Neural cell (in vitro differentiated cells): ENCODE measurements at regions not wholly inside any gene's neighbourhood (a gene's known extent, or its start where the extent isn't known, plus 50 kb on each side); places are given as distances from the start of the nearest gene placed in this dataset.

Experiments used
- H2AFZ ChIP-seq: fragments of 200-600, 300-800 bp; sonication (generic), shearing (Covaris generic); 2 replicates; pipeline ENCODE4 v1.6.0; 2014; ENCODE audit warnings: low read depth, mild to moderate bottlenecking, antibody characterized with exemption, low read length, moderate library complexity
- H3F3A ChIP-seq: fragments of 200-600 bp; shearing (Covaris generic); 2 replicates; pipeline ENCODE4 v1.6.1; 2016; ENCODE audit warnings: mild to moderate bottlenecking, moderate library complexity, mixed read lengths, antibody characterized with exemption, low read length; ENCODE audit not compliant: insufficient read depth, poor library complexity, severe bottlenecking
- H3K27ac ChIP-seq: fragments of 200-600, 300-800 bp; sonication (generic), shearing (Covaris generic); 2 replicates; pipeline ENCODE4 v1.5.1; 2014; ENCODE audit warnings: mild to moderate bottlenecking, low read length, moderate library complexity
- H3K27me3 ChIP-seq: fragments of 300-800, 200-600 bp; sonication (generic), shearing (Covaris generic); 2 replicates; pipeline ENCODE4 v1.6.0; 2014; ENCODE audit warnings: mild to moderate bottlenecking, low read depth, low read length, moderate library complexity; ENCODE audit not compliant: insufficient read depth
- H3K36me3 ChIP-seq: fragments of 300-800, 200-600 bp; sonication (generic), shearing (Covaris generic); 2 replicates; pipeline ENCODE4 v1.5.1; 2014; ENCODE audit warnings: mild to moderate bottlenecking, antibody characterized with exemption, low read length, moderate library complexity; ENCODE audit not compliant: insufficient read depth
- H3K4me2 ChIP-seq: fragments of 300-800, 200-600 bp; sonication (generic), shearing (Covaris generic); 2 replicates; pipeline ENCODE4 v1.6.0; 2014; ENCODE audit warnings: mild to moderate bottlenecking, low read length
- H3K4me3 ChIP-seq: fragments of 300-800, 200-600 bp; sonication (generic), shearing (Covaris generic); 2 replicates; pipeline ENCODE4 v1.5.1; 2014; ENCODE audit warnings: mild to moderate bottlenecking, low read length, moderate library complexity
- H3K79me2 ChIP-seq: fragments of 200-600 bp; shearing (Covaris generic); replicated peaks from 2 replicates; pipeline ENCODE4 v1.6.0; 2014; ENCODE audit warnings: mild to moderate bottlenecking, low read length, moderate library complexity; ENCODE audit not compliant: insufficient read depth
- H3K9ac ChIP-seq: fragments of 300-800, 200-600 bp; sonication (generic), shearing (Covaris generic); 2 replicates; pipeline ENCODE4 v1.6.1; 2016; ENCODE audit warnings: mild to moderate bottlenecking, low read length, mixed read lengths
- H3K9me2 ChIP-seq: fragments of 200-600 bp; shearing (Covaris generic); 2 replicates; pipeline ENCODE4 v1.6.1; 2016; ENCODE audit warnings: mild to moderate bottlenecking, low read length, mixed read lengths; ENCODE audit not compliant: insufficient read depth
- H3K9me3 ChIP-seq: fragments of 200-600, 300-800 bp; sonication (generic), shearing (Covaris generic); 2 replicates; pipeline ENCODE4 v1.6.1; 2016; ENCODE audit warnings: mild to moderate bottlenecking, mixed run types, low read length, moderate library complexity, mixed read lengths
- H4K20me1 ChIP-seq: fragments of 200-600 bp; shearing (Covaris generic); 2 replicates; pipeline ENCODE4 v1.6.1; 2016; ENCODE audit warnings: mild to moderate bottlenecking, mixed run types; ENCODE audit not compliant: insufficient read depth
- CTCF ChIP-seq: fragments of 450-650 bp; IDR thresholded peaks from 2 replicates; pipeline ENCODE4 v1.5.1; 2014; ENCODE audit warnings: antibody characterized with exemption, mild to moderate bottlenecking, moderate library complexity; ENCODE audit not compliant: poor library complexity, severe bottlenecking
- EP300 ChIP-seq: fragments of 450-650 bp; conservative IDR thresholded peaks from 2 replicates; pipeline ENCODE4 v1.6.1; 2014; ENCODE audit warnings: antibody characterized with exemption, mild to moderate bottlenecking, moderate library complexity; ENCODE audit not compliant: poor library complexity, severe bottlenecking
- EZH2 ChIP-seq: fragments of 200-600, 300-800 bp; shearing (Covaris generic), sonication (generic); IDR thresholded peaks from 2 replicates; pipeline ENCODE4 v1.6.1; 2014; ENCODE audit warnings: antibody characterized with exemption, low read length, borderline replicate concordance, mild to moderate bottlenecking; ENCODE audit not compliant: insufficient read depth, poor library complexity, severe bottlenecking
- MXI1 ChIP-seq: fragments of 450-650 bp; conservative IDR thresholded peaks from 2 replicates; pipeline ENCODE4 v1.6.1; 2014; ENCODE audit warnings: antibody characterized with exemption, mild to moderate bottlenecking; ENCODE audit not compliant: poor library complexity, severe bottlenecking
- POLR2AphosphoS5 ChIP-seq: IDR thresholded peaks from 2 replicates; pipeline ENCODE4 v1.6.1; 2012
- RAD21 ChIP-seq: fragments of 450-650 bp; conservative IDR thresholded peaks from 2 replicates; pipeline ENCODE4 v1.6.1; 2014; ENCODE audit warnings: antibody characterized with exemption, mild to moderate bottlenecking, moderate library complexity
- REST ChIP-seq: IDR thresholded peaks from 2 replicates; pipeline ENCODE4 v1.6.1; 2012; ENCODE audit warnings: borderline replicate concordance
- SMC3 ChIP-seq: fragments of 450-650 bp; conservative IDR thresholded peaks from 2 replicates; pipeline ENCODE4 v1.6.1; 2014; ENCODE audit warnings: antibody characterized with exemption, mild to moderate bottlenecking, moderate library complexity; ENCODE audit not compliant: poor library complexity
- TAF1 ChIP-seq: IDR thresholded peaks from 2 replicates; pipeline ENCODE4 v1.6.1; 2012; ENCODE audit warnings: low read depth

- no peaks in the 10 kb centered on the region for H3K9me3 ChIP-seq
- H3K4me3 ChIP-seq, result no peak overlapping the region
- TF ChIP-seq CTCF (no peak), TAF1 (no peak), EP300 (no peak), POLR2AphosphoS5 (no peak), MXI1 (no peak), EZH2 (no peak), RAD21 (no peak), REST (no peak), SMC3 (no peak)
- no peaks in the 10 kb centered on the region for H4K20me1 ChIP-seq
- no peak overlapping the region for H2AFZ ChIP-seq
- no peaks in the 10 kb centered on the region for H3K27me3 ChIP-seq
- no peaks in the 10 kb centered on the region for H3K36me3 ChIP-seq
- H3K79me2 ChIP-seq, result no peaks in the 10 kb centered on the region
- no peak overlapping the region for H3K9ac ChIP-seq
- no peaks in the 10 kb centered on the region for H3K9me2 ChIP-seq
- no peak overlapping the region for H3K4me2 ChIP-seq
- H3F3A ChIP-seq, result no peaks in the 10 kb centered on the region
- no peak overlapping the region for H3K27ac ChIP-seq
Observed at GRCh38 chr21:32070126-32070525, 197.3 kb downstream of the HUNK start.

- no peak overlapping the region for H3K4me2 ChIP-seq
- no peak overlapping the region for H3K9ac ChIP-seq
- H3K27ac ChIP-seq, result no peak overlapping the region
- H2AFZ ChIP-seq, result no peak overlapping the region
- no peaks in the 10 kb centered on the region for H3K79me2 ChIP-seq
- TF ChIP-seq MXI1, result no peak
- TF ChIP-seq RAD21, result no peak
- TF ChIP-seq CTCF, result no peak
- no peak for TF ChIP-seq EZH2
- no peak for TF ChIP-seq POLR2AphosphoS5
- no peak for TF ChIP-seq SMC3
- no peak for TF ChIP-seq TAF1
- no peak for TF ChIP-seq REST
- no peak for TF ChIP-seq EP300
- H3K9me3 ChIP-seq, result no peaks in the 10 kb centered on the region
- H3K27me3 ChIP-seq, result no peaks in the 10 kb centered on the region
- no peak overlapping the region for H3K4me3 ChIP-seq
- H3K36me3 ChIP-seq, result no peaks in the 10 kb centered on the region
- H3F3A ChIP-seq, result no peaks in the 10 kb centered on the region
- H4K20me1 ChIP-seq, result no peaks in the 10 kb centered on the region
- no peaks in the 10 kb centered on the region for H3K9me2 ChIP-seq
Observed at GRCh38 chr21:32065654-32066053, 192.8 kb downstream of the HUNK start.
